Heart left ventricle (tissue), 13 donors: ENCODE measurements at regions not wholly inside any gene's neighbourhood (a gene's known extent, or its start where the extent isn't known, plus 50 kb on each side); places are given as distances from the start of the nearest gene placed in this dataset.

Experiments used
- CTCF ChIP-seq, 12 donors: fragments of 200-600 bp; sonication (generic) in 4 of 12; IDR thresholded peaks; one replicate each; pipeline versions ENCODE4 v1.5.0 to v1.8.0; 2018 to 2022; ENCODE audit warnings: antibody characterized with exemption in 12 of 12, mild to moderate bottlenecking in 5 of 12
- POLR2A ChIP-seq, 2 donors: fragments of 450-650 bp; IDR thresholded peaks; one replicate each; pipeline ENCODE4 v1.6.1; 2017; ENCODE audit warnings: antibody characterized with exemption in 2 of 2, mild to moderate bottlenecking in 2 of 2, moderate library complexity in 2 of 2
- donor health status: ischemic (EF 13 %, LVEDD 7.1; RV severe dilation, severe dysfunction).
- donor health status: DM: no; HTN: yes; CAD: no.
- donor health status: DM: no; HTN: no; CAD: no.
- donor health status: ischemic (EF 25% LVEDD 6.9; RV normal size, moderate dysfunction).
- donor health status: ischemic (EF 25% LVEDD 5.7; RV mildly dilated, moderate dysfunction).
- donor health status: ischemic (EF 35%, LVEDD 5.7; RV mildly dilated, moderate dysfunction).
- donor health status: nonischemic (EF 11% LVEDD 7.7; RV severe dilation, severe dysfunction).
- donor health status: DM: yes; HTN: yes; CAD: no.
- donor health status: PGD.
- donor health status: ischemic (EF 29% LVEDD 5.4; RV normal size, mild dysfunction).
- donor health status: nonischemic (EF 23%, LVEDD 6.1; RV moderate dilation, normal function).

- no peak for TF ChIP-seq CTCF (IDR thresholded peaks at IDR 0.05)
- no peak for TF ChIP-seq POLR2A (IDR thresholded peaks at IDR 0.05)
Measured at GRCh38 chr7:142313528-142313927, 55.7 kb upstream of the PRSS58 start.
